ENCODE measurements at regions not wholly inside any gene's neighbourhood (a gene's known extent, or its start where the extent isn't known, plus 50 kb on each side); places are given as distances from the start of the nearest gene placed in this dataset.

- no peak for FAIRE-seq
- 0% methylated on average over 1 of the region's 1 CpG for WGBS (ENCODE audit: insufficient coverage, insufficient replicate concordance, low lambda C conversion rate, missing lambda C conversion rate)
- intact Hi-C loops (cut with micrococcal nuclease; ENCODE audit: unreplicated experiment) (no loop called here), in situ Hi-C loops (cut with MboI) (no loop called here)
- Histone ChIP-seq H3K4me2 (ENCODE audit: control insufficient read depth, insufficient read depth) (no peak overlapping the region), H3K9me3 (replicated peaks; ENCODE audit: control insufficient read depth, insufficient read depth, low read length) (no peaks in the 10 kb centered on the region), H3K9ac (ENCODE audit: control insufficient read depth, insufficient read depth, low read length) (no peak overlapping the region), H3K27me3 (replicated peaks in 1 of 2; ENCODE audit: control insufficient read depth in 2 of 2, insufficient read depth in 2 of 2, low read length in 1 of 2) (no peaks in the 10 kb centered on the region), H3K4me3 (no peak overlapping the region), H4K20me1 (ENCODE audit: control insufficient read depth, insufficient read depth) (no peaks in the 10 kb centered on the region), H2AFZ (ENCODE audit: control insufficient read depth, low read depth, low read length) (no peak overlapping the region), H3K79me2 (ENCODE audit: control insufficient read depth, insufficient read depth, low read length) (no peaks in the 10 kb centered on the region), H3K27ac (ENCODE audit: control insufficient read depth, insufficient read depth) (no peak overlapping the region), H3K4me1 (ENCODE audit: control insufficient read depth, insufficient read depth, low read length) (no peaks in the 10 kb centered on the region), H3K36me3 (ENCODE audit: control insufficient read depth in 2 of 2, insufficient read depth in 2 of 2, low read length in 1 of 2) (no peaks in the 10 kb centered on the region)
- no peak for ATAC-seq
- ChIA-PET RAD21 (ENCODE audit: unreplicated experiment) (interaction anchor here (0.7 kb wide), 1 partner anchor 429 kb away, joined by 3 read pairs; no protein-coding TSS in a partner anchor), POLR2A (no interaction called here), SMC1A (ENCODE audit: uncharacterized antibody, unreplicated experiment) (no interaction called here), CTCF (no interaction called here)
- BruUV-seq (replicated peaks): no TSS peak
- DNase-seq (ENCODE audit: low read depth, low spot score): no peak
- no peak for TF ChIP-seq STAT3 (IDR thresholded peaks at IDR 0.05; ENCODE audit: low read depth, low read length)
- TF ChIP-seq CBX3 (IDR thresholded peaks at IDR 0.05; ENCODE audit: borderline replicate concordance, low read depth): no peak
- TF ChIP-seq ZNF592 (IDR thresholded peaks at IDR 0.05): no peak
- TF ChIP-seq TCF3 (IDR thresholded peaks at IDR 0.05; ENCODE audit: borderline replicate concordance, insufficient read depth, low read depth, low read length): no peak
- no peak for TF ChIP-seq IKZF1 (conservative IDR thresholded peaks at IDR 0.05)
- no peak for TF ChIP-seq IRF3 (IDR thresholded peaks at IDR 0.05)
- no peak for TF ChIP-seq IRF5 (IDR thresholded peaks at IDR 0.05; ENCODE audit: borderline replicate concordance)
- TF ChIP-seq ZSCAN29 (IDR thresholded peaks at IDR 0.05): no peak
- no peak for TF ChIP-seq RCOR1 (conservative IDR thresholded peaks at IDR 0.05; ENCODE audit: low read depth, low read length)
- TF ChIP-seq USF2 (IDR thresholded peaks at IDR 0.05; ENCODE audit: borderline replicate concordance, low read depth, low read length): no peak
- TF ChIP-seq WRNIP1 (IDR thresholded peaks at IDR 0.05; ENCODE audit: borderline replicate concordance, low read depth, low read length): no peak
- no peak for TF ChIP-seq CREM (IDR thresholded peaks at IDR 0.05; ENCODE audit: low read depth)
- no peak for TF ChIP-seq NR2C1 (IDR thresholded peaks at IDR 0.05)
- no peak for TF ChIP-seq NBN (IDR thresholded peaks at IDR 0.05)
- no peak for TF ChIP-seq ZNF687 (IDR thresholded peaks at IDR 0.05)
Measured at GRCh38 chr7:145263886-145264285, 428.0 kb upstream of the TPK1 start.
